ENCODE measurements at regions not wholly inside any gene's neighbourhood (a gene's known extent, or its start where the extent isn't known, plus 50 kb on each side); places are given as distances from the start of the nearest gene placed in this dataset.

GRCh38 chr6:50455029-50455428 is 258.3 kb upstream of the TFAP2D start:
- no peak overlapping the region for H3K4me3 ChIP-seq
- H3K9me3 ChIP-seq = no peaks in the 10 kb centered on the region
- H3K27me3 ChIP-seq = no peaks in the 10 kb centered on the region
- TF ChIP-seq CTCF (IDR thresholded peaks at IDR 0.05) (no peak), EP300 (IDR thresholded peaks at IDR 0.05) (no peak), POLR2AphosphoS5 (IDR thresholded peaks at IDR 0.05) (no peak), POLR2A (IDR thresholded peaks at IDR 0.05) (no peak)
- H3K27ac ChIP-seq = no peak overlapping the region
- 69 to 86% (median 80%) methylated on average over 7 of the region's 7 CpGs for WGBS, 5 donors
- intact Hi-C loops (cut with DNase I; ENCODE audit: low total_unique reads) = no loop called here
- no peaks in the 10 kb centered on the region for H3K4me1 ChIP-seq
- DNase-seq = no peak
- no peaks in the 10 kb centered on the region for H3K36me3 ChIP-seq

GRCh38 chr6:50457351-50457750 is 256.0 kb upstream of the TFAP2D start:
- no peak for DNase-seq
- no peak overlapping the region for H3K4me3 ChIP-seq
- H3K4me1 ChIP-seq = no peaks in the 10 kb centered on the region
- TF ChIP-seq EP300 (IDR thresholded peaks at IDR 0.05) = no peak
- no peak for TF ChIP-seq CTCF (IDR thresholded peaks at IDR 0.05)
- no peak for TF ChIP-seq POLR2AphosphoS5 (IDR thresholded peaks at IDR 0.05)
- no peak for TF ChIP-seq POLR2A (IDR thresholded peaks at IDR 0.05)
- no peak overlapping the region for H3K27ac ChIP-seq
- H3K9me3 ChIP-seq = no peaks in the 10 kb centered on the region
- WGBS, 5 donors = 55 to 68% (median 63%) methylated on average over 2 of the region's 2 CpGs
- H3K27me3 ChIP-seq = no peaks in the 10 kb centered on the region
- H3K36me3 ChIP-seq = no peaks in the 10 kb centered on the region
- intact Hi-C loops (cut with DNase I; ENCODE audit: low total_unique reads) = no loop called here

- intact Hi-C loops (cut with DNase I; ENCODE audit: low total_unique reads) = no loop called here
- WGBS, 5 donors = 69 to 85% (median 78%) methylated on average over 2 of the region's 2 CpGs
- Histone ChIP-seq H3K9me3 (no peaks in the 10 kb centered on the region), H3K27me3 (no peaks in the 10 kb centered on the region), H3K27ac (no peak overlapping the region), H3K4me3 (no peak overlapping the region), H3K4me1 (no peaks in the 10 kb centered on the region), H3K36me3 (no peaks in the 10 kb centered on the region)
- no peak for DNase-seq
- TF ChIP-seq CTCF (IDR thresholded peaks at IDR 0.05) (no peak), POLR2A (IDR thresholded peaks at IDR 0.05) (no peak), POLR2AphosphoS5 (IDR thresholded peaks at IDR 0.05) (no peak), EP300 (IDR thresholded peaks at IDR 0.05) (no peak)
Measured at GRCh38 chr6:50461696-50462095, 251.6 kb upstream of the TFAP2D start.

GRCh38 chr6:50463931-50464330 is 249.4 kb upstream of the TFAP2D start:
- no peak for DNase-seq
- Histone ChIP-seq H3K27ac (no peak overlapping the region), H3K9me3 (no peaks in the 10 kb centered on the region), H3K4me1 (no peaks in the 10 kb centered on the region), H3K36me3 (no peaks in the 10 kb centered on the region), H3K4me3 (no peak overlapping the region), H3K27me3 (no peaks in the 10 kb centered on the region)
- no peak for TF ChIP-seq POLR2A (IDR thresholded peaks at IDR 0.05)
- no peak for TF ChIP-seq CTCF (IDR thresholded peaks at IDR 0.05)
- TF ChIP-seq EP300 (IDR thresholded peaks at IDR 0.05) = no peak
- TF ChIP-seq POLR2AphosphoS5 (IDR thresholded peaks at IDR 0.05) = no peak
- 75 to 86% (median 80%) methylated on average over 4 of the region's 4 CpGs for WGBS, 5 donors
- intact Hi-C loops (cut with DNase I; ENCODE audit: low total_unique reads) = no loop called here

Data from stomach (tissue), 8 donors.